Chondrocyte (in vitro differentiated cells): ENCODE measurements at regions not wholly inside any gene's neighbourhood (a gene's known extent, or its start where the extent isn't known, plus 50 kb on each side); places are given as distances from the start of the nearest gene placed in this dataset.
"Not testable (repeated sequence)": the region's sequence is repeated elsewhere in the genome, so short reads cannot be mapped to it uniquely, and the experiment has no call there.

ENCODE experiments used
- DNase-seq: peaks from one replicate; pipeline ENCODE4 v3.0.0; 2021; ENCODE audit warnings: mixed read lengths, low spot score
- H3K27ac Mint-ChIP-seq: one replicate; pipeline ENCODE4 v1.8.0; 2021; ENCODE audit warnings: mild to moderate bottlenecking, moderate library complexity, mixed read lengths; ENCODE audit not compliant: unreplicated experiment
- H3K27me3 Mint-ChIP-seq: 2 replicates; pipeline ENCODE4 v1.8.0; 2021; ENCODE audit warnings: low read depth, mixed read lengths
- H3K36me3 Mint-ChIP-seq: 2 replicates; pipeline ENCODE4 v1.8.0; 2021; ENCODE audit warnings: low read depth, mixed read lengths
- H3K4me1 Mint-ChIP-seq: 2 replicates; pipeline ENCODE4 v1.8.0; 2021; ENCODE audit warnings: low read depth, mild to moderate bottlenecking, mixed read lengths
- H3K4me3 Mint-ChIP-seq: one replicate; pipeline ENCODE4 v1.8.0; 2021; ENCODE audit warnings: mild to moderate bottlenecking, moderate library complexity, mixed read lengths; ENCODE audit not compliant: unreplicated experiment
- H3K9me3 Mint-ChIP-seq: 2 replicates; pipeline ENCODE4 v1.8.0; 2021; ENCODE audit warnings: low read depth, mixed read lengths
- CTCF ChIP-seq: fragments of 200-600 bp; sonication (generic); IDR thresholded peaks from 2 replicates; pipeline ENCODE4 v1.5.0; 2021; ENCODE audit warnings: antibody characterized with exemption, mild to moderate bottlenecking, moderate library complexity

DNA sequence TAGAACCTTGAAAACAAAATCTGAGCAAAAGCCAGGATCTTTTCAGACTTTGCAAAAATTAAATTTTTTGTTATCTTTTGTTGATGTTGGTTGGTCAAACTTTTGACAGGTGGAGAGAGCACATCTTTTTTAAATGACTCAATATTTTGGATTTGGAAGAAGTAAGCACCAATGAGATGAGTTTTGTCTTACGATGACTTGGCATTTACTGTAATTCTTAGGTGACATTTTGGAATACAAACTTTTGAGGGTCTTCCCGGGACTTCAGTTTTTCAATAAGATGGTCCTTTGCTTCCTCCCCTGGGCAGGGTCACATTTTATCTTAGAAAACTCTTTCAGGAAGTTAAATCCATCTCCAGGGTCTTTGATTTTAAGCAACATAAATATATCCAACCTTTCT lies 423.9 kb downstream of the HS3ST3B1 start:
- peaks cover 10% of the 10 kb centered on the region for H3K9me3 Mint-ChIP-seq
- no peak for TF ChIP-seq CTCF
- no peak for DNase-seq
- no peaks in the 10 kb centered on the region for H3K36me3 Mint-ChIP-seq
- no peaks in the 10 kb centered on the region for H3K4me1 Mint-ChIP-seq
- H3K27ac Mint-ChIP-seq, result no peak overlapping the region
- H3K4me3 Mint-ChIP-seq, result no peak overlapping the region
- no peaks in the 10 kb centered on the region for H3K27me3 Mint-ChIP-seq

DNA sequence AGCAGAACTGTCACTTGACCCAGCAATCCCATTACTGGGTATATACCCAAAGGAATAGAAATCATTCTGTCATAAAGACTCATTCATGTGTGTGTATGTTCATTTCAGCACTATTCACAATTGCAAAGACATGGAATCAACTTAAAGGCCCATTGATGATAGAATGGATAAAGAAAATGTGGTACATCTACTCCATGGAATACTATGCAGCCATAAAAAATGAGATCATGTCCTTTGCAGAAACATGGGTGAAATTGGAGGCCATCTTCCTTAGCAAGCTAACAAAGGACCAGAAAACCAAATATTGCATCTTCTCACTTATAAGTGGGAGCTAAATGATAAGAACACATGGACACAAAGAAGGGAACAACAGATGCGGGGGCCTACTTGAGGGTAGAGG lies 422.5 kb downstream of the HS3ST3B1 start:
- H3K27ac Mint-ChIP-seq, H3K4me1 Mint-ChIP-seq, H3K4me3 Mint-ChIP-seq, DNase-seq, H3K36me3 Mint-ChIP-seq, H3K27me3 Mint-ChIP-seq: not testable (repeated sequence)
- H3K9me3 Mint-ChIP-seq, result peaks cover 10% of the 10 kb centered on the region

- no peak for TF ChIP-seq CTCF
- H3K9me3 Mint-ChIP-seq, result peaks cover 10% of the 10 kb centered on the region
- no peak overlapping the region for H3K4me3 Mint-ChIP-seq
- no peak overlapping the region for H3K27ac Mint-ChIP-seq
- H3K27me3 Mint-ChIP-seq, result no peaks in the 10 kb centered on the region
- no peak for DNase-seq
- H3K4me1 Mint-ChIP-seq, result no peaks in the 10 kb centered on the region
- no peaks in the 10 kb centered on the region for H3K36me3 Mint-ChIP-seq
These were observed 419.1 kb downstream of the HS3ST3B1 start for GRCh38 chr17:14719942-14720341.

- H3K36me3 Mint-ChIP-seq, result no peaks in the 10 kb centered on the region
- H3K9me3 Mint-ChIP-seq, result peaks cover 7% of the 10 kb centered on the region
- no peak overlapping the region for H3K4me3 Mint-ChIP-seq
- no peak overlapping the region for H3K27ac Mint-ChIP-seq
- TF ChIP-seq CTCF, result no peak
- H3K4me1 Mint-ChIP-seq, result no peaks in the 10 kb centered on the region
- DNase-seq, result no peak
- H3K27me3 Mint-ChIP-seq, result no peaks in the 10 kb centered on the region
These were observed 417.0 kb downstream of the HS3ST3B1 start for GRCh38 chr17:14717859-14718258.

- Mint-ChIP-seq H3K36me3 (no peaks in the 10 kb centered on the region), H3K27me3 (no peaks in the 10 kb centered on the region), H3K9me3 (no peaks in the 10 kb centered on the region), H3K4me1 (no peaks in the 10 kb centered on the region), H3K27ac (no peak overlapping the region), H3K4me3 (no peak overlapping the region)
- no peak for TF ChIP-seq CTCF
- DNase-seq, result no peak
These were observed 414.7 kb downstream of the HS3ST3B1 start for GRCh38 chr17:14715561-14715960.

GRCh38 chr17:14712611-14713021 lies 411.7 kb downstream of the HS3ST3B1 start:
- Mint-ChIP-seq H3K4me1 (peaks cover 2% of the 10 kb centered on the region), H3K9me3 (no peaks in the 10 kb centered on the region), H3K4me3 (no peak overlapping the region), H3K27me3 (no peaks in the 10 kb centered on the region), H3K36me3 (no peaks in the 10 kb centered on the region), H3K27ac (no peak overlapping the region)
- DNase-seq, result no peak
- no peak for TF ChIP-seq CTCF
